Posterior vena cava (tissue), 2 donors: ENCODE measurements at regions not wholly inside any gene's neighbourhood (a gene's known extent, or its start where the extent isn't known, plus 50 kb on each side); places are given as distances from the start of the nearest gene placed in this dataset.
"Not testable (repeated sequence)": the region's sequence is repeated elsewhere in the genome, so short reads cannot be mapped to it uniquely, and the experiment has no call there.

ENCODE experiments used
- DNase-seq: peaks from one replicate; pipeline ENCODE4 v3.0.0-alpha.2; 2020; ENCODE audit warnings: low spot score
- intact Hi-C, 2 donors: fragments of 100-400 bp; cut with DNase I; formaldehyde crosslinking; loops; one replicate each; pipeline versions ENCODE4 v1.14.1 to v1.14.2; 2022 to 2023
- donor health status: DM: yes; HTN: yes; CAD: no.
- donor health status: DM: yes; HTN: yes; CAD: no.

- DNase-seq: no peak
- intact Hi-C loops: loop anchor here in 1 of 2 donors (2.0 kb wide), 1 partner anchor 47 kb away; no protein-coding TSS in a partner anchor
These were observed 107.6 kb upstream of the PRSS3 start for GRCh38 chr9:33687779-33688178.

GRCh38 chr9:33690143-33690933 lies 105.0 kb upstream of the PRSS3 start:
- intact Hi-C loops: no loop called here

GRCh38 chr9:33695299-33695698 lies 100.1 kb upstream of the PRSS3 start:
- no peak for DNase-seq
- intact Hi-C loops: no loop called here

More at GRCh38 chr9:33690143-33690933, 105.0 kb upstream of the PRSS3 start:
- no peak for DNase-seq

GRCh38 chr9:33695856-33696255 lies 99.5 kb upstream of the PRSS3 start:
- intact Hi-C loops: no loop called here

GRCh38 chr9:33697171-33697570 lies 98.2 kb upstream of the PRSS3 start:
- no peak for DNase-seq
- intact Hi-C loops: no loop called here

More at GRCh38 chr9:33695856-33696255, 99.5 kb upstream of the PRSS3 start:
- DNase-seq: no peak

GRCh38 chr9:33698267-33698666 lies 97.1 kb upstream of the PRSS3 start:
- DNase-seq: no peak
- intact Hi-C loops: no loop called here

GRCh38 chr9:33700940-33701339 lies 94.4 kb upstream of the PRSS3 start:
- intact Hi-C loops: not testable (repeated sequence)

GRCh38 chr9:33703430-33704102 lies 91.8 kb upstream of the PRSS3 start:
- intact Hi-C loops: no loop called here
- DNase-seq: no peak

More at GRCh38 chr9:33700940-33701339, 94.4 kb upstream of the PRSS3 start:
- not testable (repeated sequence) for DNase-seq

GRCh38 chr9:33705440-33705839 lies 89.9 kb upstream of the PRSS3 start:
- DNase-seq, intact Hi-C loops: not testable (repeated sequence)

GRCh38 chr9:33708441-33708840 lies 86.9 kb upstream of the PRSS3 start:
- intact Hi-C loops: no loop called here
- no peak for DNase-seq

- intact Hi-C loops: no loop called here
- no peak for DNase-seq
These were observed 86.1 kb upstream of the PRSS3 start for GRCh38 chr9:33709269-33709668.

GRCh38 chr9:33711418-33711817 lies 83.9 kb upstream of the PRSS3 start:
- DNase-seq, intact Hi-C loops: not testable (repeated sequence)

- intact Hi-C loops: no loop called here
- DNase-seq: no peak
These were observed 80.4 kb upstream of the PRSS3 start for GRCh38 chr9:33714989-33715388.

- peak; percentile 84 for DNase-seq
- intact Hi-C loops: no loop called here
These were observed 76.4 kb upstream of the PRSS3 start for GRCh38 chr9:33718987-33719386.

GRCh38 chr9:33719581-33720374 lies 75.6 kb upstream of the PRSS3 start:
- DNase-seq: no peak
- intact Hi-C loops: loop anchor here (5.0 kb wide), 1 partner anchor 97 kb away; no protein-coding TSS in a partner anchor

- DNase-seq: peak; percentile 96
- intact Hi-C loops: loop anchor here (5.0 kb wide), 1 partner anchor 100 kb away; no protein-coding TSS in a partner anchor
These were observed 73.5 kb upstream of the PRSS3 start for GRCh38 chr9:33721674-33722358.

GRCh38 chr9:33722359-33722675 lies 73.0 kb upstream of the PRSS3 start:
- no peak for DNase-seq

GRCh38 chr9:33728613-33729012 lies 66.7 kb upstream of the PRSS3 start:
- intact Hi-C loops: no loop called here
- no peak for DNase-seq

More at GRCh38 chr9:33722359-33722675, 73.0 kb upstream of the PRSS3 start:
- intact Hi-C loops: loop anchor here (5.0 kb wide), 1 partner anchor 100 kb away; no protein-coding TSS in a partner anchor

- no peak for DNase-seq
- intact Hi-C loops: no loop called here
These were observed 64.2 kb upstream of the PRSS3 start for GRCh38 chr9:33731142-33731541.
